ENCODE measurements at regions not wholly inside any gene's neighbourhood (a gene's known extent, or its start where the extent isn't known, plus 50 kb on each side); places are given as distances from the start of the nearest gene placed in this dataset.

GRCh38 chr18:40056079-40056692 is 1898.8 kb upstream of the PIK3C3 start:
- TF ChIP-seq POLR2AphosphoS5 (IDR thresholded peaks at IDR 0.05; ENCODE audit: insufficient read depth, low read depth, low read length) = no peak
- TF ChIP-seq, protein P1, sequence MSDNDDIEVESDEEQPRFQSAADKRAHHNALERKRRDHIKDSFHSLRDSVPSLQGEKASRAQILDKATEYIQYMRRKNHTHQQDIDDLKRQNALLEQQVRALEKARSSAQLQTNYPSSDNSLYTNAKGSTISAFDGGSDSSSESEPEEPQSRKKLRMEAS (IDR thresholded peaks at IDR 0.05; ENCODE audit: insufficient read depth, insufficient read length) = no peak
- no peak for TF ChIP-seq CTCF (IDR thresholded peaks at IDR 0.05; ENCODE audit: extremely low read depth in 1 of 2, insufficient read depth in 1 of 2, low read depth in 1 of 2, low read length in 2 of 2)
- no peak for TF ChIP-seq MYC (IDR thresholded peaks at IDR 0.05; ENCODE audit: low read depth, low read length)

All from endothelial cell of umbilical vein (primary cell).